ENCODE measurements at regions not wholly inside any gene's neighbourhood (a gene's known extent, or its start where the extent isn't known, plus 50 kb on each side); places are given as distances from the start of the nearest gene placed in this dataset.

GRCh38 chr22:49432211-49432896, 395.3 kb downstream of the BRD1 start:
- no peaks in the 10 kb centered on the region for H3K36me3 ChIP-seq (ENCODE audit: control insufficient read depth, insufficient read depth, low read length)
- no peaks in the 10 kb centered on the region for H3K4me1 ChIP-seq (ENCODE audit: control insufficient read depth, insufficient read depth, low read length, poor library complexity, severe bottlenecking)
- H3K9me3 ChIP-seq (ENCODE audit: control insufficient read depth, low read length), result no peaks in the 10 kb centered on the region
- H3K4me3 ChIP-seq (ENCODE audit: insufficient read depth, low read depth, low read length, poor library complexity, severe bottlenecking), result no peak overlapping the region
- no peak for DNase-seq
- no peaks in the 10 kb centered on the region for H3K27me3 ChIP-seq (replicated peaks; ENCODE audit: control insufficient read depth, insufficient read depth, low read length, poor library complexity, severe bottlenecking)
- H3K27ac ChIP-seq (ENCODE audit: insufficient read depth, low read length, poor library complexity, severe bottlenecking), result no peak overlapping the region

- DNase-seq, result no peak
- no peaks in the 10 kb centered on the region for H3K9me3 ChIP-seq (ENCODE audit: control insufficient read depth, low read length)
- H3K4me3 ChIP-seq (ENCODE audit: insufficient read depth, low read depth, low read length, poor library complexity, severe bottlenecking), result no peak overlapping the region
- no peaks in the 10 kb centered on the region for H3K36me3 ChIP-seq (ENCODE audit: control insufficient read depth, insufficient read depth, low read length)
- no peak overlapping the region for H3K27ac ChIP-seq (ENCODE audit: insufficient read depth, low read length, poor library complexity, severe bottlenecking)
- no peaks in the 10 kb centered on the region for H3K4me1 ChIP-seq (ENCODE audit: control insufficient read depth, insufficient read depth, low read length, poor library complexity, severe bottlenecking)
- no peaks in the 10 kb centered on the region for H3K27me3 ChIP-seq (replicated peaks; ENCODE audit: control insufficient read depth, insufficient read depth, low read length, poor library complexity, severe bottlenecking)
Measured at GRCh38 chr22:49431551-49431950, 396.1 kb downstream of the BRD1 start.

- no peaks in the 10 kb centered on the region for H3K36me3 ChIP-seq (ENCODE audit: control insufficient read depth, insufficient read depth, low read length)
- DNase-seq, result no peak
- H3K4me3 ChIP-seq (ENCODE audit: insufficient read depth, low read depth, low read length, poor library complexity, severe bottlenecking), result no peak overlapping the region
- no peaks in the 10 kb centered on the region for H3K27me3 ChIP-seq (replicated peaks; ENCODE audit: control insufficient read depth, insufficient read depth, low read length, poor library complexity, severe bottlenecking)
- no peak overlapping the region for H3K27ac ChIP-seq (ENCODE audit: insufficient read depth, low read length, poor library complexity, severe bottlenecking)
- H3K9me3 ChIP-seq (ENCODE audit: control insufficient read depth, low read length), result no peaks in the 10 kb centered on the region
- no peaks in the 10 kb centered on the region for H3K4me1 ChIP-seq (ENCODE audit: control insufficient read depth, insufficient read depth, low read length, poor library complexity, severe bottlenecking)
Measured at GRCh38 chr22:49429066-49429465, 398.6 kb downstream of the BRD1 start.

GRCh38 chr22:49427941-49428340, 399.7 kb downstream of the BRD1 start:
- Histone ChIP-seq H3K27ac (ENCODE audit: insufficient read depth, low read length, poor library complexity, severe bottlenecking) (no peak overlapping the region), H3K27me3 (replicated peaks; ENCODE audit: control insufficient read depth, insufficient read depth, low read length, poor library complexity, severe bottlenecking) (no peaks in the 10 kb centered on the region), H3K9me3 (ENCODE audit: control insufficient read depth, low read length) (no peaks in the 10 kb centered on the region), H3K36me3 (ENCODE audit: control insufficient read depth, insufficient read depth, low read length) (no peaks in the 10 kb centered on the region), H3K4me3 (ENCODE audit: insufficient read depth, low read depth, low read length, poor library complexity, severe bottlenecking) (no peak overlapping the region), H3K4me1 (ENCODE audit: control insufficient read depth, insufficient read depth, low read length, poor library complexity, severe bottlenecking) (no peaks in the 10 kb centered on the region)
- no peak for DNase-seq

GRCh38 chr22:49427341-49427740, 400.3 kb downstream of the BRD1 start:
- Histone ChIP-seq H3K4me3 (ENCODE audit: insufficient read depth, low read depth, low read length, poor library complexity, severe bottlenecking) (no peak overlapping the region), H3K27ac (ENCODE audit: insufficient read depth, low read length, poor library complexity, severe bottlenecking) (no peak overlapping the region), H3K36me3 (ENCODE audit: control insufficient read depth, insufficient read depth, low read length) (no peaks in the 10 kb centered on the region)

GRCh38 chr22:49426618-49427266, 400.9 kb downstream of the BRD1 start:
- no peak for DNase-seq
- Histone ChIP-seq H3K9me3 (ENCODE audit: control insufficient read depth, low read length) (no peaks in the 10 kb centered on the region), H3K27me3 (replicated peaks; ENCODE audit: control insufficient read depth, insufficient read depth, low read length, poor library complexity, severe bottlenecking) (no peaks in the 10 kb centered on the region), H3K36me3 (ENCODE audit: control insufficient read depth, insufficient read depth, low read length) (no peaks in the 10 kb centered on the region), H3K27ac (ENCODE audit: insufficient read depth, low read length, poor library complexity, severe bottlenecking) (no peak overlapping the region), H3K4me1 (ENCODE audit: control insufficient read depth, insufficient read depth, low read length, poor library complexity, severe bottlenecking) (no peaks in the 10 kb centered on the region), H3K4me3 (ENCODE audit: insufficient read depth, low read depth, low read length, poor library complexity, severe bottlenecking) (no peak overlapping the region)

More at GRCh38 chr22:49427341-49427740, 400.3 kb downstream of the BRD1 start:
- H3K9me3 ChIP-seq (ENCODE audit: control insufficient read depth, low read length), result no peaks in the 10 kb centered on the region
- H3K4me1 ChIP-seq (ENCODE audit: control insufficient read depth, insufficient read depth, low read length, poor library complexity, severe bottlenecking), result no peaks in the 10 kb centered on the region
- no peaks in the 10 kb centered on the region for H3K27me3 ChIP-seq (replicated peaks; ENCODE audit: control insufficient read depth, insufficient read depth, low read length, poor library complexity, severe bottlenecking)
- no peak for DNase-seq

- Histone ChIP-seq H3K4me3 (ENCODE audit: insufficient read depth, low read depth, low read length, poor library complexity, severe bottlenecking) (no peak overlapping the region), H3K36me3 (ENCODE audit: control insufficient read depth, insufficient read depth, low read length) (no peaks in the 10 kb centered on the region), H3K27ac (ENCODE audit: insufficient read depth, low read length, poor library complexity, severe bottlenecking) (no peak overlapping the region), H3K4me1 (ENCODE audit: control insufficient read depth, insufficient read depth, low read length, poor library complexity, severe bottlenecking) (no peaks in the 10 kb centered on the region), H3K9me3 (ENCODE audit: control insufficient read depth, low read length) (no peaks in the 10 kb centered on the region), H3K27me3 (replicated peaks; ENCODE audit: control insufficient read depth, insufficient read depth, low read length, poor library complexity, severe bottlenecking) (no peaks in the 10 kb centered on the region)
- no peak for DNase-seq
Measured at GRCh38 chr22:49426098-49426497, 401.6 kb downstream of the BRD1 start.

- Histone ChIP-seq H3K4me1 (ENCODE audit: control insufficient read depth, insufficient read depth, low read length, poor library complexity, severe bottlenecking) (no peaks in the 10 kb centered on the region), H3K36me3 (ENCODE audit: control insufficient read depth, insufficient read depth, low read length) (no peaks in the 10 kb centered on the region), H3K27ac (ENCODE audit: insufficient read depth, low read length, poor library complexity, severe bottlenecking) (no peak overlapping the region), H3K27me3 (replicated peaks; ENCODE audit: control insufficient read depth, insufficient read depth, low read length, poor library complexity, severe bottlenecking) (no peaks in the 10 kb centered on the region), H3K9me3 (ENCODE audit: control insufficient read depth, low read length) (no peaks in the 10 kb centered on the region), H3K4me3 (ENCODE audit: insufficient read depth, low read depth, low read length, poor library complexity, severe bottlenecking) (no peak overlapping the region)
- DNase-seq, result no peak
Measured at GRCh38 chr22:49425356-49425755, 402.3 kb downstream of the BRD1 start.

- Histone ChIP-seq H3K27me3 (replicated peaks; ENCODE audit: control insufficient read depth, insufficient read depth, low read length, poor library complexity, severe bottlenecking) (no peaks in the 10 kb centered on the region), H3K27ac (ENCODE audit: insufficient read depth, low read length, poor library complexity, severe bottlenecking) (no peak overlapping the region), H3K9me3 (ENCODE audit: control insufficient read depth, low read length) (no peaks in the 10 kb centered on the region), H3K4me1 (ENCODE audit: control insufficient read depth, insufficient read depth, low read length, poor library complexity, severe bottlenecking) (no peaks in the 10 kb centered on the region), H3K4me3 (ENCODE audit: insufficient read depth, low read depth, low read length, poor library complexity, severe bottlenecking) (no peak overlapping the region), H3K36me3 (ENCODE audit: control insufficient read depth, insufficient read depth, low read length) (no peaks in the 10 kb centered on the region)
- DNase-seq, result no peak
Measured at GRCh38 chr22:49424893-49425270, 402.8 kb downstream of the BRD1 start.

GRCh38 chr22:49423125-49423650, 404.5 kb downstream of the BRD1 start:
- Histone ChIP-seq H3K36me3 (ENCODE audit: control insufficient read depth, insufficient read depth, low read length) (no peaks in the 10 kb centered on the region), H3K4me1 (ENCODE audit: control insufficient read depth, insufficient read depth, low read length, poor library complexity, severe bottlenecking) (no peaks in the 10 kb centered on the region), H3K27ac (ENCODE audit: insufficient read depth, low read length, poor library complexity, severe bottlenecking) (no peak overlapping the region), H3K9me3 (ENCODE audit: control insufficient read depth, low read length) (no peaks in the 10 kb centered on the region), H3K4me3 (ENCODE audit: insufficient read depth, low read depth, low read length, poor library complexity, severe bottlenecking) (no peak overlapping the region), H3K27me3 (replicated peaks; ENCODE audit: control insufficient read depth, insufficient read depth, low read length, poor library complexity, severe bottlenecking) (no peaks in the 10 kb centered on the region)
- no peak for DNase-seq
